ENCODE measurements at regions not wholly inside any gene's neighbourhood (a gene's known extent, or its start where the extent isn't known, plus 50 kb on each side); places are given as distances from the start of the nearest gene placed in this dataset.

DNA sequence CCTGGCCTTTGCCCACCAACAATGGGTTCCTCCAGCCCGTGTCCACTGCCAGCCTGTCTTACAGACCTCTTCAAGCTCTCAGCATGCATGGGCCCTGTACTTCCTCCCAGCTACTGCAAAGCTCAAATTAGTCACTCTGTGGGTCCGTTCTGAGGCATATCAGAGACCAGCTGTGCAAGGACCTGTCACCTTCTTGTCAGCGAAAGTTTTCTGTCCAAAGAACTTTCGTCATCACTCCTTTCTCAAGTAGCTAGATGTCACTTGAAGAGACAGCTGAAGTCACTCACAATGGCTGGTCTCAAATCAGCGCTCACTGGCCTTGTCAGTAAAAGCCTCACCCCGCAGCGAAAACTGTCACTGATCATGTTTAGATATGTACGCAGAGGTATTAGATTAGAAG, 91.4 kb upstream of the DYNLRB2 start:
- TF ChIP-seq, protein P1, sequence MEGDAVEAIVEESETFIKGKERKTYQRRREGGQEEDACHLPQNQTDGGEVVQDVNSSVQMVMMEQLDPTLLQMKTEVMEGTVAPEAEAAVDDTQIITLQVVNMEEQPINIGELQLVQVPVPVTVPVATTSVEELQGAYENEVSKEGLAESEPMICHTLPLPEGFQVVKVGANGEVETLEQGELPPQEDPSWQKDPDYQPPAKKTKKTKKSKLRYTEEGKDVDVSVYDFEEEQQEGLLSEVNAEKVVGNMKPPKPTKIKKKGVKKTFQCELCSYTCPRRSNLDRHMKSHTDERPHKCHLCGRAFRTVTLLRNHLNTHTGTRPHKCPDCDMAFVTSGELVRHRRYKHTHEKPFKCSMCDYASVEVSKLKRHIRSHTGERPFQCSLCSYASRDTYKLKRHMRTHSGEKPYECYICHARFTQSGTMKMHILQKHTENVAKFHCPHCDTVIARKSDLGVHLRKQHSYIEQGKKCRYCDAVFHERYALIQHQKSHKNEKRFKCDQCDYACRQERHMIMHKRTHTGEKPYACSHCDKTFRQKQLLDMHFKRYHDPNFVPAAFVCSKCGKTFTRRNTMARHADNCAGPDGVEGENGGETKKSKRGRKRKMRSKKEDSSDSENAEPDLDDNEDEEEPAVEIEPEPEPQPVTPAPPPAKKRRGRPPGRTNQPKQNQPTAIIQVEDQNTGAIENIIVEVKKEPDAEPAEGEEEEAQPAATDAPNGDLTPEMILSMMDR (IDR thresholded peaks at IDR 0.05) = no peak
- TF ChIP-seq EP300 (IDR thresholded peaks at IDR 0.05) (no peak), POLR2A (IDR thresholded peaks at IDR 0.05) (no peak)
